GM23248 (cell line): ENCODE measurements at regions not wholly inside any gene's neighbourhood (a gene's known extent, or its start where the extent isn't known, plus 50 kb on each side); places are given as distances from the start of the nearest gene placed in this dataset.

Source experiments
- DNase-seq: peaks from one replicate; pipeline ENCODE4 v3.0.0-alpha.2; 2015
- H2AFZ ChIP-seq: fragments of 200-600 bp; sonication (generic); 2 replicates; pipeline ENCODE4 v1.6.1; 2016; ENCODE audit warnings: antibody characterized with exemption
- H3F3A ChIP-seq: fragments of 200-600 bp; sonication (generic); 2 replicates; pipeline ENCODE4 v1.6.1; 2016; ENCODE audit warnings: mild to moderate bottlenecking, antibody characterized with exemption, mixed run types; ENCODE audit not compliant: insufficient read depth
- H3K27ac ChIP-seq: fragments of 200-600 bp; sonication (generic); 2 replicates; pipeline ENCODE4 v1.5.1; 2016; ENCODE audit warnings: mild to moderate bottlenecking
- H3K27me3 ChIP-seq: fragments of 200-600 bp; sonication (generic); replicated peaks from 2 replicates; pipeline ENCODE4 v1.6.1; 2016; ENCODE audit warnings: mild to moderate bottlenecking; ENCODE audit not compliant: insufficient read depth
- H3K36me3 ChIP-seq: fragments of 200-600 bp; sonication (generic); 2 replicates; pipeline ENCODE4 v1.6.1; 2016; ENCODE audit warnings: low read depth, mild to moderate bottlenecking
- H3K4me1 ChIP-seq: fragments of 200-600 bp; sonication (generic); 2 replicates; pipeline ENCODE4 v1.6.1; 2016; ENCODE audit warnings: mild to moderate bottlenecking; ENCODE audit not compliant: insufficient read depth
- H3K4me2 ChIP-seq: fragments of 200-600 bp; sonication (generic); one replicate; pipeline ENCODE4 v1.6.1; 2016; ENCODE audit warnings: mild to moderate bottlenecking; ENCODE audit not compliant: unreplicated experiment
- H3K4me3 ChIP-seq: fragments of 200-600 bp; sonication (generic); 2 replicates; pipeline ENCODE4 v1.5.1; 2016; ENCODE audit warnings: mild to moderate bottlenecking
- H3K79me2 ChIP-seq: fragments of 200-600 bp; sonication (generic); 2 replicates; pipeline ENCODE4 v1.6.1; 2016; ENCODE audit warnings: mild to moderate bottlenecking; ENCODE audit not compliant: insufficient read depth
- H3K9ac ChIP-seq: fragments of 200-600 bp; sonication (generic); 2 replicates; pipeline ENCODE4 v1.6.1; 2016; ENCODE audit warnings: mild to moderate bottlenecking
- H3K9me2 ChIP-seq: fragments of 200-600 bp; sonication (generic); 2 replicates; pipeline ENCODE4 v1.6.1; 2016; ENCODE audit warnings: mixed run types, mild to moderate bottlenecking, moderate library complexity; ENCODE audit not compliant: insufficient read depth
- H3K9me3 ChIP-seq: fragments of 200-600 bp; sonication (generic); one replicate; pipeline ENCODE4 v1.6.1; 2017; ENCODE audit warnings: low read depth
- H4K20me1 ChIP-seq: fragments of 200-600 bp; sonication (generic); 2 replicates; pipeline ENCODE4 v1.6.0; 2016; ENCODE audit not compliant: insufficient read depth
- EZH2 ChIP-seq: fragments of 200-600 bp; sonication (generic); IDR thresholded peaks from 2 replicates; pipeline ENCODE4 v1.6.1; 2018; ENCODE audit warnings: antibody characterized with exemption, mild to moderate bottlenecking; ENCODE audit not compliant: insufficient read depth, poor library complexity, severe bottlenecking
- EZH2phosphoT487 ChIP-seq: fragments of 200-600 bp; sonication (generic); IDR thresholded peaks from 2 replicates; pipeline ENCODE4 v1.6.1; 2018; ENCODE audit warnings: antibody characterized with exemption, moderate library complexity, mild to moderate bottlenecking, low read depth; ENCODE audit not compliant: insufficient read depth
- WGBS, 2 experiments: methylation state at CpG; one replicate each; pipeline ENCODE4 v1.1.6; 2015 to 2017; ENCODE audit warnings: low lambda C conversion rate in 2 of 2, low coverage in 1 of 2; ENCODE audit errors: missing lambda C conversion rate in 2 of 2; 5-methylcytosine and 5-hydroxymethylcytosine counted together
- in situ Hi-C: fragments of 300-500 bp; cut with MboI; formaldehyde crosslinking; loops from 2 replicates; pipeline ENCODE4 v1.15.0; 2020

DNA sequence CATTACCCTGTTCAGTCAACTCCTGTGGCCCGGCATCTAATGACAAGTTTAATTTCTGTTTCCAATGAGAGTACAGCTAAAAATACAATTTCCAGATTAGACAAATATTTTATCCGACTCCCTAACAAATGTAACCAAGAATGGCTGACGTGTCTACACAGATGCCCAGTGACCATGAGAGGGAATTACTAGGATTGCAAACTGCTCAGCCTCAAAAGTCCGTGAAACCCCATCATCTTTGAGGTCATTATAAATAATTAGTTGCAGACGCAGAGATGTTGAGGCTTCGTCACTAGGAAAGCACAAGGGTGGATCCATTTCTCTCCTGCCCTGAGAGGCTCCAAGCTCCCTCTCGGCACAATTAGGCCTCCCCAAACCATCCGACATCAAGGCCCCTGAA, 104.1 kb upstream of the ZNF507 start:
- H3K4me3 ChIP-seq, result no peak overlapping the region
- TF ChIP-seq EZH2phosphoT487 (no peak), EZH2 (no peak)
- no peaks in the 10 kb centered on the region for H3K27me3 ChIP-seq
- no peaks in the 10 kb centered on the region for H3K79me2 ChIP-seq
- no peaks in the 10 kb centered on the region for H3F3A ChIP-seq
- H3K9me2 ChIP-seq, result no peaks in the 10 kb centered on the region
- WGBS, 2 experiments, result 11% methylated on average over 8 of the region's 8 CpGs
- no peak overlapping the region for H3K27ac ChIP-seq
- no peaks in the 10 kb centered on the region for H3K9me3 ChIP-seq
- in situ Hi-C loops, result loop anchor here (25.0 kb wide), 1 partner anchor 1554 kb away; no protein-coding TSS in a partner anchor
- H3K4me1 ChIP-seq, result no peaks in the 10 kb centered on the region
- no peak for DNase-seq
- no peak overlapping the region for H3K9ac ChIP-seq
- no peak overlapping the region for H2AFZ ChIP-seq
- no peak overlapping the region for H3K4me2 ChIP-seq
- H3K36me3 ChIP-seq, result no peaks in the 10 kb centered on the region
- H4K20me1 ChIP-seq, result no peaks in the 10 kb centered on the region

DNA sequence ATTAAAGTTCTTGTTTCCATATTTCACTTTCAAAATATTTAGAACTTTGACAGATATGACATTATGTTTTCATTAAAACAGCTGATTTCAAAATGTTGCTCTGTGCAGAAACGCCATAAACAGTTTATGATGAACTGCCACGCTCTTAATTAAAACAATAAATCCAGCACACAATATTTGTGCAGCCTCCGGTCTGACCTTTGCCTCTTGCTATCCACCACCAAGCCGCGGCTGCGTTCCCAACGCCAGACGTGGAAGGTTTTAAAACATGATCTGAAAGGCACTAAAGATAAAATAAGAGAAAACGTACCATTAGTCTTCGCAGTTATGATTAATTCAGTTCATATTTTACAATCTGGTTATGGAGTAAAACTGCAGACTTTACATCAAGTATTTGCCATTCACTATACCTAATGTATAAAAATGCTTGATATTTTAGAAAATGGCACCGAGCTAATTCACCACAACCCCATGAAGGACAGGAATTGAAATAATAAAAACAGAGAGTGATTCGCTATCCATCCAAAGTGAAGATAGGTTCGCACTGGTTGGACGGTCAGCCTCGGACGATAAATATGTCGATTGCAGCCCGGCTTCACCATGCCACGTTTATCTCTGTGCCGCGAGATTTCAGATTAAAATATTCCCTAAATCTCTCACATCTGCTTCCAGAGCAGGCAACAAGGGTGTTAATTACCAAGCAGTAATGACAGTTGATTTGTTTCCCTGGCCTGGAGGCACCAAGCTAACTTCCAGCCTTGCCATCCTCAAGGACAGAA, 103.3 kb upstream of the ZNF507 start:
- no peaks in the 10 kb centered on the region for H3K4me1 ChIP-seq
- no peaks in the 10 kb centered on the region for H3K36me3 ChIP-seq
- no peak overlapping the region for H2AFZ ChIP-seq
- no peaks in the 10 kb centered on the region for H3K27me3 ChIP-seq
- no peak overlapping the region for H3K27ac ChIP-seq
- TF ChIP-seq EZH2phosphoT487, result no peak
- no peak for TF ChIP-seq EZH2
- H4K20me1 ChIP-seq, result no peaks in the 10 kb centered on the region
- in situ Hi-C loops, result loop anchor here (25.0 kb wide), 1 partner anchor 1555 kb away; no protein-coding TSS in a partner anchor
- no peaks in the 10 kb centered on the region for H3F3A ChIP-seq
- no peaks in the 10 kb centered on the region for H3K79me2 ChIP-seq
- WGBS, 2 experiments, result 45 to 47% methylated on average over 21 of the region's 21 CpGs
- no peak overlapping the region for H3K4me3 ChIP-seq
- no peak overlapping the region for H3K9ac ChIP-seq
- H3K9me2 ChIP-seq, result no peaks in the 10 kb centered on the region
- no peak for DNase-seq
- H3K4me2 ChIP-seq, result no peak overlapping the region
- H3K9me3 ChIP-seq, result no peaks in the 10 kb centered on the region

DNA sequence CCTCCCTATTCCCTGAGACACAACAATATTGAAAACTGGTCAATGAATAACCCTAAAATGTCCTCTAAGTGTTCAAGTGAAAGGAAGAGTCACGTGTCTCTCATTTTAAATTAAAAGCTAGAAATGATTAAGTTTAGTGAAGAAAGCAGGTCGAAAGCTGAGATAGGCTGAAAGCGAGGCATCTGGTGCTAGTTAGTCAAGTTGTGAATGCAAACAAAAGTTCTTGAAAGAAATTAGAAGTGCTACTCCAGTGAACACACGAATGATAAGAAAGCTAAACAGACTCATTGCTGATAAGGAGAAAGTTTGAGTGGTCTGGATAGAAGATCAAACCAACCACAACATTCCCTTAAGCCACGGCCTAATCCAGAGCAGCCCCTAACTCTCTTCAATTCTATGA, 99.4 kb upstream of the ZNF507 start:
- Histone ChIP-seq H2AFZ (no peak overlapping the region), H3K27ac (no peak overlapping the region), H3K36me3 (no peaks in the 10 kb centered on the region), H3K9me2 (no peaks in the 10 kb centered on the region), H3K4me2 (no peak overlapping the region), H3F3A (no peaks in the 10 kb centered on the region), H3K4me1 (no peaks in the 10 kb centered on the region), H3K27me3 (no peaks in the 10 kb centered on the region), H4K20me1 (no peaks in the 10 kb centered on the region), H3K79me2 (no peaks in the 10 kb centered on the region), H3K9me3 (no peaks in the 10 kb centered on the region), H3K9ac (no peak overlapping the region), H3K4me3 (no peak overlapping the region)
- DNase-seq, result no peak
- in situ Hi-C loops, result loop anchor here (25.0 kb wide), 1 partner anchor 1559 kb away; no protein-coding TSS in a partner anchor
- TF ChIP-seq EZH2phosphoT487, result no peak
- no peak for TF ChIP-seq EZH2
- WGBS, 2 experiments, result 31 to 35% methylated on average over 5 of the region's 5 CpGs

DNA sequence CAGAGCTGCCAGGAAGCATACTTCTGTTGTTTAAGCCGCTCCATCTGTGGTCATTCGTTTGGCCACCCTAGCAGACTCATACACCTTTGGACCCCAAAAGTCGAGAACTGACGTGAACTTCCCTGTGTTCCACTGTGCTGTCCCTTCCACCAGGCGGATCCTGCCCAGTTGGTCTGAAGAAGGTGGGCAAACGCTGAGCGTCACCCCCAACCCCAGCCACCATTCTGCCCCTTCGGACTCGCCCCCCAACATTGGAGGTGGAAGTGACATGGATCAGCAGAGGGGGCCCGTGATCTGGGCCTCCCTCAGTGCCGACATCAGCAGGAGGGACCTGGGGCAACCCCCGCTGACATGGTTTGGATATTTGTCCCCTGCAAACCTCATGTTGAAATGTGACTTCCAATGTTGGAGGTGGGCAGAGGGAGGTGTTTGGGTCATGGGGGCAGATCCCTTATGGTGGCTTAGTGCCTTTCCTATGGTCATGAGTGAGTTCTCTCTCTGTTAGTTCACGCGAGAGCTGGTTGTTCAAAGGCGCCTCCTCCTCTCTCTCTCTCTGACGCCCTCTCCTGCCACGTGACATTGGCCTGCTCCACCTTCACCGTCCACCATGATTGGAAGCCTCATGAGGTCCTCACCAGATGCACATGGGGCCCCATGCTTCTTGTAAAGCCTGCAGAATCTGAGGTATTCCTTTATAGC, 93.6 kb upstream of the ZNF507 start:
- no peaks in the 10 kb centered on the region for H3K27me3 ChIP-seq
- no peak overlapping the region for H2AFZ ChIP-seq
- H3K36me3 ChIP-seq, result no peaks in the 10 kb centered on the region
- no peaks in the 10 kb centered on the region for H3F3A ChIP-seq
- no peaks in the 10 kb centered on the region for H3K9me3 ChIP-seq
- no peak for DNase-seq
- H3K4me2 ChIP-seq, result no peak overlapping the region
- no peaks in the 10 kb centered on the region for H3K4me1 ChIP-seq
- no peak overlapping the region for H3K9ac ChIP-seq
- H4K20me1 ChIP-seq, result no peaks in the 10 kb centered on the region
- no peak for TF ChIP-seq EZH2phosphoT487
- 70 to 76% methylated on average over 18 of the region's 18 CpGs for WGBS, 2 experiments
- in situ Hi-C loops, result no loop called here
- H3K4me3 ChIP-seq, result no peak overlapping the region
- no peak overlapping the region for H3K27ac ChIP-seq
- H3K79me2 ChIP-seq, result no peaks in the 10 kb centered on the region
- no peaks in the 10 kb centered on the region for H3K9me2 ChIP-seq
